ENCODE measurements at regions not wholly inside any gene's neighbourhood (a gene's known extent, or its start where the extent isn't known, plus 50 kb on each side); places are given as distances from the start of the nearest gene placed in this dataset.

DNA sequence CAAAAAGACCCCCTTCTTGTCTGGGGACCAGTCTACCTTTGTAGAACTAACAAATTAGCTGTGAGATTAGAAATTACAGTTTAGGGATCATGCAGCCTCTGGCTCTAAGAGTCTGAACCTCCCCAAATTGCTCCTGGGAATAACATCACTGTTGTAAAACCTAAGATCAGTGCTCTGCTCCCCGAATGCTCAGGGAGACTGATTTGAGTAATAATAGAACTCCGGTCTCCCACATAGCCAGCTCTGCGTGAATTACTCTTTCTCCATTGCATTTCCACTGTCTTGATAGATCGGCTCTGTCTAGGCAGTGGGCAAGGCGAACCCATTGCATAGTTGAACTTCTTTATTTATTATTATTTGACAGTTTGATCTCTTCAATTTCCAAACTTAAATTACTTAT lies 160.8 kb upstream of the VCX3A start (continued):
- TF ChIP-seq NRF1 (IDR thresholded peaks at IDR 0.05; ENCODE audit: low read depth, low read length) (no peak), GATA2 (CRISPR knock-in tag; IDR thresholded peaks at IDR 0.05) (no peak), GABPA (IDR thresholded peaks at IDR 0.05; ENCODE audit: low read depth) (no peak), RXRA (IDR thresholded peaks at IDR 0.05; ENCODE audit: borderline replicate concordance, low read depth) (no peak), FOXJ3 (CRISPR knock-in tag; IDR thresholded peaks at IDR 0.05) (no peak), RCOR1 (IDR thresholded peaks at IDR 0.05; ENCODE audit: low read length) (no peak), EP300 (IDR thresholded peaks at IDR 0.05; ENCODE audit: borderline replicate concordance in 1 of 2, low read depth in 1 of 2, low read length in 1 of 2) (no peak), RAD21 (IDR thresholded peaks at IDR 0.05; ENCODE audit: low read length) (no peak), CHD2 (IDR thresholded peaks at IDR 0.05; ENCODE audit: low read length, partially characterized antibody) (no peak), FOSL2 (IDR thresholded peaks at IDR 0.05; ENCODE audit: borderline replicate concordance, low read depth) (no peak)
- TF ChIP-seq, protein P1, sequence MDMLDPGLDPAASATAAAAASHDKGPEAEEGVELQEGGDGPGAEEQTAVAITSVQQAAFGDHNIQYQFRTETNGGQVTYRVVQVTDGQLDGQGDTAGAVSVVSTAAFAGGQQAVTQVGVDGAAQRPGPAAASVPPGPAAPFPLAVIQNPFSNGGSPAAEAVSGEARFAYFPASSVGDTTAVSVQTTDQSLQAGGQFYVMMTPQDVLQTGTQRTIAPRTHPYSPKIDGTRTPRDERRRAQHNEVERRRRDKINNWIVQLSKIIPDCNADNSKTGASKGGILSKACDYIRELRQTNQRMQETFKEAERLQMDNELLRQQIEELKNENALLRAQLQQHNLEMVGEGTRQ (IDR thresholded peaks at IDR 0.05; ENCODE audit: borderline replicate concordance, low read depth, low read length) = no peak
- TF ChIP-seq, protein P2, sequence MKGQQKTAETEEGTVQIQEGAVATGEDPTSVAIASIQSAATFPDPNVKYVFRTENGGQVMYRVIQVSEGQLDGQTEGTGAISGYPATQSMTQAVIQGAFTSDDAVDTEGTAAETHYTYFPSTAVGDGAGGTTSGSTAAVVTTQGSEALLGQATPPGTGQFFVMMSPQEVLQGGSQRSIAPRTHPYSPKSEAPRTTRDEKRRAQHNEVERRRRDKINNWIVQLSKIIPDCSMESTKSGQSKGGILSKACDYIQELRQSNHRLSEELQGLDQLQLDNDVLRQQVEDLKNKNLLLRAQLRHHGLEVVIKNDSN (IDR thresholded peaks at IDR 0.05; ENCODE audit: borderline replicate concordance, low read depth) = no peak

DNA sequence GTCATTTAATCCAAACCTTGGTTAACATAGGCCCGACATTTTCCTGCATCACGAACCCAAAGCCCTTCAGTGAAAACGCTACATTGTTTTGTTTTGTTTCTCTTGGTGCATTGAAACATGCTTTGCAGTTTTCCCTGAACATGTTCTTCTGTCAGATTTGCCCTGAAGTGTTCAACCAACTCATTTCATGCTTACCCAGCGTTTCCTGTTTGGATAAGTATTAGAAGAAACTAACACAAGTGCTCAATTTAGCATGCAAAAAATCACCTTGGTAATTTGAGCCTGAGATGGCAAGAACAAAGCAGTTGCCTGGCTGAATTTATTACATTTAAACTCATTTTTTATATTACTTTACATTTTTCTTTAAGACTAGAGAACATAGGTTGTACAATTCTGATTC lies 160.1 kb upstream of the VCX3A start:
- H3K27ac ChIP-seq (ENCODE audit: low read depth in 2 of 2, low read length in 1 of 2) = no peak overlapping the region
- H3F3A ChIP-seq (replicated peaks; ENCODE audit: insufficient read depth) = no peaks in the 10 kb centered on the region
- no peak overlapping the region for H2AFZ ChIP-seq (ENCODE audit: low read depth)
- no peaks in the 10 kb centered on the region for H3K36me3 ChIP-seq (replicated peaks in 1 of 2; ENCODE audit: control insufficient read depth in 1 of 2, insufficient read depth in 2 of 2, low read length in 1 of 2)
- no peaks in the 10 kb centered on the region for H3K27me3 ChIP-seq (ENCODE audit: insufficient read depth)
- CTCF ChIA-PET = no interaction called here
- no peaks in the 10 kb centered on the region for H3K9me2 ChIP-seq
- no peaks in the 10 kb centered on the region for H3K9me3 ChIP-seq
- POLR2A ChIA-PET = no interaction called here
- H3K4me2 ChIP-seq = no peak overlapping the region
- 14% methylated on average over 4 of the region's 4 CpGs for WGBS (ENCODE audit: low lambda C conversion rate)
- TF ChIP-seq MXI1 (IDR thresholded peaks at IDR 0.05; ENCODE audit: low read depth, low read length) (no peak), EP300 (IDR thresholded peaks at IDR 0.05; ENCODE audit: borderline replicate concordance in 1 of 2, low read depth in 1 of 2, low read length in 1 of 2) (no peak), TEAD4 (IDR thresholded peaks at IDR 0.05; ENCODE audit: borderline replicate concordance, insufficient read depth) (no peak), RFX5 (IDR thresholded peaks at IDR 0.05; ENCODE audit: low read length) (no peak), FOSL2 (IDR thresholded peaks at IDR 0.05; ENCODE audit: borderline replicate concordance, low read depth) (no peak), POLR2AphosphoS5 (IDR thresholded peaks at IDR 0.05; ENCODE audit: low read depth, low read length) (no peak), NRF1 (IDR thresholded peaks at IDR 0.05; ENCODE audit: low read depth, low read length) (no peak), SMC3 (IDR thresholded peaks at IDR 0.05; ENCODE audit: low read depth, low read length) (no peak), FOXJ3 (CRISPR knock-in tag; IDR thresholded peaks at IDR 0.05) (no peak), ELF1 (IDR thresholded peaks at IDR 0.05) (no peak), CHD2 (IDR thresholded peaks at IDR 0.05; ENCODE audit: low read length, partially characterized antibody) (no peak)
- TF ChIP-seq, protein P3, sequence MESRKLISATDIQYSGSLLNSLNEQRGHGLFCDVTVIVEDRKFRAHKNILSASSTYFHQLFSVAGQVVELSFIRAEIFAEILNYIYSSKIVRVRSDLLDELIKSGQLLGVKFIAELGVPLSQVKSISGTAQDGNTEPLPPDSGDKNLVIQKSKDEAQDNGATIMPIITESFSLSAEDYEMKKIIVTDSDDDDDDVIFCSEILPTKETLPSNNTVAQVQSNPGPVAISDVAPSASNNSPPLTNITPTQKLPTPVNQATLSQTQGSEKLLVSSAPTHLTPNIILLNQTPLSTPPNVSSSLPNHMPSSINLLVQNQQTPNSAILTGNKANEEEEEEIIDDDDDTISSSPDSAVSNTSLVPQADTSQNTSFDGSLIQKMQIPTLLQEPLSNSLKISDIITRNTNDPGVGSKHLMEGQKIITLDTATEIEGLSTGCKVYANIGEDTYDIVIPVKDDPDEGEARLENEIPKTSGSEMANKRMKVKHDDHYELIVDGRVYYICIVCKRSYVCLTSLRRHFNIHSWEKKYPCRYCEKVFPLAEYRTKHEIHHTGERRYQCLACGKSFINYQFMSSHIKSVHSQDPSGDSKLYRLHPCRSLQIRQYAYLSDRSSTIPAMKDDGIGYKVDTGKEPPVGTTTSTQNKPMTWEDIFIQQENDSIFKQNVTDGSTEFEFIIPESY (IDR thresholded peaks at IDR 0.05; ENCODE audit: borderline replicate concordance, low read depth) = no peak
- TF ChIP-seq, protein P4, sequence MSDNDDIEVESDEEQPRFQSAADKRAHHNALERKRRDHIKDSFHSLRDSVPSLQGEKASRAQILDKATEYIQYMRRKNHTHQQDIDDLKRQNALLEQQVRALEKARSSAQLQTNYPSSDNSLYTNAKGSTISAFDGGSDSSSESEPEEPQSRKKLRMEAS (IDR thresholded peaks at IDR 0.05; ENCODE audit: low read depth) = no peak
- TF ChIP-seq, protein P2 (IDR thresholded peaks at IDR 0.05; ENCODE audit: borderline replicate concordance, low read depth) = no peak
- TF ChIP-seq, protein P5, sequence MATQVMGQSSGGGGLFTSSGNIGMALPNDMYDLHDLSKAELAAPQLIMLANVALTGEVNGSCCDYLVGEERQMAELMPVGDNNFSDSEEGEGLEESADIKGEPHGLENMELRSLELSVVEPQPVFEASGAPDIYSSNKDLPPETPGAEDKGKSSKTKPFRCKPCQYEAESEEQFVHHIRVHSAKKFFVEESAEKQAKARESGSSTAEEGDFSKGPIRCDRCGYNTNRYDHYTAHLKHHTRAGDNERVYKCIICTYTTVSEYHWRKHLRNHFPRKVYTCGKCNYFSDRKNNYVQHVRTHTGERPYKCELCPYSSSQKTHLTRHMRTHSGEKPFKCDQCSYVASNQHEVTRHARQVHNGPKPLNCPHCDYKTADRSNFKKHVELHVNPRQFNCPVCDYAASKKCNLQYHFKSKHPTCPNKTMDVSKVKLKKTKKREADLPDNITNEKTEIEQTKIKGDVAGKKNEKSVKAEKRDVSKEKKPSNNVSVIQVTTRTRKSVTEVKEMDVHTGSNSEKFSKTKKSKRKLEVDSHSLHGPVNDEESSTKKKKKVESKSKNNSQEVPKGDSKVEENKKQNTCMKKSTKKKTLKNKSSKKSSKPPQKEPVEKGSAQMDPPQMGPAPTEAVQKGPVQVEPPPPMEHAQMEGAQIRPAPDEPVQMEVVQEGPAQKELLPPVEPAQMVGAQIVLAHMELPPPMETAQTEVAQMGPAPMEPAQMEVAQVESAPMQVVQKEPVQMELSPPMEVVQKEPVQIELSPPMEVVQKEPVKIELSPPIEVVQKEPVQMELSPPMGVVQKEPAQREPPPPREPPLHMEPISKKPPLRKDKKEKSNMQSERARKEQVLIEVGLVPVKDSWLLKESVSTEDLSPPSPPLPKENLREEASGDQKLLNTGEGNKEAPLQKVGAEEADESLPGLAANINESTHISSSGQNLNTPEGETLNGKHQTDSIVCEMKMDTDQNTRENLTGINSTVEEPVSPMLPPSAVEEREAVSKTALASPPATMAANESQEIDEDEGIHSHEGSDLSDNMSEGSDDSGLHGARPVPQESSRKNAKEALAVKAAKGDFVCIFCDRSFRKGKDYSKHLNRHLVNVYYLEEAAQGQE (IDR thresholded peaks at IDR 0.05; ENCODE audit: low read depth, low read length) = no peak
- no peaks in the 10 kb centered on the region for H4K20me1 ChIP-seq (ENCODE audit: insufficient read depth)
- H3K4me1 ChIP-seq (ENCODE audit: control insufficient read depth in 1 of 2, insufficient read depth in 2 of 2, low read depth in 1 of 2, low read length in 1 of 2) = no peaks in the 10 kb centered on the region
- H3K79me2 ChIP-seq (ENCODE audit: insufficient read depth) = no peaks in the 10 kb centered on the region
- DNase-seq = no peak
- no peak overlapping the region for H3K4me3 ChIP-seq (ENCODE audit: low read depth in 2 of 2, low read length in 1 of 2)
- no peak overlapping the region for H3K9ac ChIP-seq

Measured in SK-N-SH (cell line).